ENCODE measurements at regions not wholly inside any gene's neighbourhood (a gene's known extent, or its start where the extent isn't known, plus 50 kb on each side); places are given as distances from the start of the nearest gene placed in this dataset.

DNA sequence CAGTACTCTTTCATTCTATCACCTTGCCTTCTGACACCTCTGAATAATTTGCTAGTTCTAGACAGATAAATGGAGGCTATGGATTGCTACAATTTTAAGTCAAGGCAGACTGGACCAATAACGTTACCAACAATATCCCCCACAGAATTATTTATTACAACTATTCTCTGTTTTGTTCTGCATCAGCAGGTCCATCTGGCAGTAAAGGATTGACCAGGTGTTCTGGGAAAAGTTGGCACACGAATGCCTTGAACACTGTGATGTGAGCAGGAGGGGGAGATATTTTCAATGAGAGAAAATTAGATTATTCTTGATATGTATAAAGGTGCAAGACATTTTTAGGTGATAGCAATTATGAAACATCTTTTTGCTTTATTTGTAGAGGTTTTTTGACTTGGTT lies 718.8 kb upstream of the TMPRSS15 start:
- Histone ChIP-seq H3K4me3 (replicated peaks in 1 of 3; ENCODE audit: insufficient read depth in 1 of 3, low read depth in 1 of 3, low read length in 3 of 3) (no peak overlapping the region), H3K4me2 (ENCODE audit: insufficient read depth, low read length) (no peak overlapping the region), H3K4me1 (ENCODE audit: control insufficient read depth, extremely low read depth, insufficient read depth, low read length) (no peaks in the 10 kb centered on the region), H3K27me3 (ENCODE audit: control insufficient read depth in 2 of 2, insufficient read depth in 2 of 2, low read length in 2 of 2) (no peaks in the 10 kb centered on the region), H3K36me3 (ENCODE audit: control insufficient read depth in 2 of 2, extremely low read depth in 1 of 2, insufficient read depth in 2 of 2, low read length in 2 of 2) (no peaks in the 10 kb centered on the region), H3K79me2 (ENCODE audit: control insufficient read depth, insufficient read depth, low read length) (no peaks in the 10 kb centered on the region), H2AFZ (ENCODE audit: low read depth, low read length) (no peak overlapping the region), H3K9me3 (replicated peaks; ENCODE audit: control insufficient read depth, insufficient read depth, low read length) (no peaks in the 10 kb centered on the region), H4K20me1 (replicated peaks; ENCODE audit: control insufficient read depth, extremely low read depth, insufficient read depth, low read length) (no peaks in the 10 kb centered on the region), H3K9ac (replicated peaks; ENCODE audit: extremely low read depth, insufficient read depth, low read length) (no peak overlapping the region), H3K27ac (ENCODE audit: insufficient read depth, low read depth, low read length) (no peak overlapping the region), H3K9me1 (replicated peaks; ENCODE audit: control insufficient read depth, extremely low read depth, insufficient read depth, low read length) (no peaks in the 10 kb centered on the region)
- dilution Hi-C loops (cut with MboI; ENCODE audit: extremely low pct_ligation_motif_present, low sequenced_read_pairs) (no loop called here), intact Hi-C loops (cut with micrococcal nuclease) (no loop called here)
- DNase-seq (ENCODE audit: low read depth, low spot score) (no peak), FAIRE-seq (no peak)
- BruUV-seq (replicated peaks): no TSS peak
- TF ChIP-seq, protein P1, sequence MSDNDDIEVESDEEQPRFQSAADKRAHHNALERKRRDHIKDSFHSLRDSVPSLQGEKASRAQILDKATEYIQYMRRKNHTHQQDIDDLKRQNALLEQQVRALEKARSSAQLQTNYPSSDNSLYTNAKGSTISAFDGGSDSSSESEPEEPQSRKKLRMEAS (IDR thresholded peaks at IDR 0.05; ENCODE audit: insufficient read depth, insufficient read length): no peak
- TF ChIP-seq FOS (IDR thresholded peaks at IDR 0.05; ENCODE audit: borderline replicate concordance, insufficient read depth, low read length): no peak
- TF ChIP-seq GATA2 (IDR thresholded peaks at IDR 0.05; ENCODE audit: insufficient read depth, insufficient read length, low read depth, low read length): no peak
- TF ChIP-seq JUN (IDR thresholded peaks at IDR 0.05; ENCODE audit: borderline replicate concordance, insufficient read depth, insufficient read length, low read depth): no peak
- no peak for TF ChIP-seq EZH2 (IDR thresholded peaks at IDR 0.05; ENCODE audit: borderline replicate concordance, low read depth, low read length, severe bottlenecking)
- no peak for TF ChIP-seq POLR2AphosphoS5 (IDR thresholded peaks at IDR 0.05; ENCODE audit: insufficient read depth, low read depth, low read length)
- TF ChIP-seq POLR2A (IDR thresholded peaks at IDR 0.05; ENCODE audit: low read depth, low read length): no peak
- TF ChIP-seq, protein P2, sequence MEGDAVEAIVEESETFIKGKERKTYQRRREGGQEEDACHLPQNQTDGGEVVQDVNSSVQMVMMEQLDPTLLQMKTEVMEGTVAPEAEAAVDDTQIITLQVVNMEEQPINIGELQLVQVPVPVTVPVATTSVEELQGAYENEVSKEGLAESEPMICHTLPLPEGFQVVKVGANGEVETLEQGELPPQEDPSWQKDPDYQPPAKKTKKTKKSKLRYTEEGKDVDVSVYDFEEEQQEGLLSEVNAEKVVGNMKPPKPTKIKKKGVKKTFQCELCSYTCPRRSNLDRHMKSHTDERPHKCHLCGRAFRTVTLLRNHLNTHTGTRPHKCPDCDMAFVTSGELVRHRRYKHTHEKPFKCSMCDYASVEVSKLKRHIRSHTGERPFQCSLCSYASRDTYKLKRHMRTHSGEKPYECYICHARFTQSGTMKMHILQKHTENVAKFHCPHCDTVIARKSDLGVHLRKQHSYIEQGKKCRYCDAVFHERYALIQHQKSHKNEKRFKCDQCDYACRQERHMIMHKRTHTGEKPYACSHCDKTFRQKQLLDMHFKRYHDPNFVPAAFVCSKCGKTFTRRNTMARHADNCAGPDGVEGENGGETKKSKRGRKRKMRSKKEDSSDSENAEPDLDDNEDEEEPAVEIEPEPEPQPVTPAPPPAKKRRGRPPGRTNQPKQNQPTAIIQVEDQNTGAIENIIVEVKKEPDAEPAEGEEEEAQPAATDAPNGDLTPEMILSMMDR (IDR thresholded peaks at IDR 0.05; ENCODE audit: extremely low read depth in 1 of 2, insufficient read depth in 1 of 2, low read depth in 1 of 2, low read length in 2 of 2): no peak
- TF ChIP-seq MYC (IDR thresholded peaks at IDR 0.05; ENCODE audit: low read depth, low read length): no peak
- ChIA-PET CTCF (no interaction called here), POLR2A (no interaction called here)

Data from endothelial cell of umbilical vein (primary cell).